ENCODE measurements at regions not wholly inside any gene's neighbourhood (a gene's known extent, or its start where the extent isn't known, plus 50 kb on each side); places are given as distances from the start of the nearest gene placed in this dataset.

GRCh38 chr1:238123201-238123600 lies 232.5 kb upstream of the ZP4 start:
- TF ChIP-seq, protein P1, sequence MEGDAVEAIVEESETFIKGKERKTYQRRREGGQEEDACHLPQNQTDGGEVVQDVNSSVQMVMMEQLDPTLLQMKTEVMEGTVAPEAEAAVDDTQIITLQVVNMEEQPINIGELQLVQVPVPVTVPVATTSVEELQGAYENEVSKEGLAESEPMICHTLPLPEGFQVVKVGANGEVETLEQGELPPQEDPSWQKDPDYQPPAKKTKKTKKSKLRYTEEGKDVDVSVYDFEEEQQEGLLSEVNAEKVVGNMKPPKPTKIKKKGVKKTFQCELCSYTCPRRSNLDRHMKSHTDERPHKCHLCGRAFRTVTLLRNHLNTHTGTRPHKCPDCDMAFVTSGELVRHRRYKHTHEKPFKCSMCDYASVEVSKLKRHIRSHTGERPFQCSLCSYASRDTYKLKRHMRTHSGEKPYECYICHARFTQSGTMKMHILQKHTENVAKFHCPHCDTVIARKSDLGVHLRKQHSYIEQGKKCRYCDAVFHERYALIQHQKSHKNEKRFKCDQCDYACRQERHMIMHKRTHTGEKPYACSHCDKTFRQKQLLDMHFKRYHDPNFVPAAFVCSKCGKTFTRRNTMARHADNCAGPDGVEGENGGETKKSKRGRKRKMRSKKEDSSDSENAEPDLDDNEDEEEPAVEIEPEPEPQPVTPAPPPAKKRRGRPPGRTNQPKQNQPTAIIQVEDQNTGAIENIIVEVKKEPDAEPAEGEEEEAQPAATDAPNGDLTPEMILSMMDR (IDR thresholded peaks at IDR 0.05) = no peak
- TF ChIP-seq EZH2 (IDR thresholded peaks at IDR 0.05; ENCODE audit: borderline replicate concordance, insufficient read depth, low read depth, low read length, poor library complexity, severe bottlenecking) = no peak

Data from B cell (primary cell).